Upper lobe of left lung (tissue), 4 donors: ENCODE measurements at regions not wholly inside any gene's neighbourhood (a gene's known extent, or its start where the extent isn't known, plus 50 kb on each side); places are given as distances from the start of the nearest gene placed in this dataset.

Source experiments
- POLR2A ChIP-seq, 4 donors: fragments of 450-650 bp; IDR thresholded peaks; one replicate each; pipeline ENCODE4 v1.5.1; 2016 to 2017; ENCODE audit warnings: antibody characterized with exemption in 4 of 4, mild to moderate bottlenecking in 2 of 4
- POLR2AphosphoS5 ChIP-seq, 2 donors: sonication (generic); formaldehyde crosslinking; IDR thresholded peaks; one replicate each; pipeline ENCODE4 v1.5.1; 2017; ENCODE audit warnings: antibody characterized with exemption in 2 of 2
- TF ChIP-seq, protein P1 (sequence below), 6 experiments: fragments of 450-650 bp in 4 of 6; fragments of 200-600 bp in 2 of 6; sonication (generic) in 2 of 6; IDR thresholded peaks; one replicate each; pipeline ENCODE4 v1.5.1; 2016 to 2019; ENCODE audit warnings: antibody characterized with exemption in 6 of 6

DNA sequence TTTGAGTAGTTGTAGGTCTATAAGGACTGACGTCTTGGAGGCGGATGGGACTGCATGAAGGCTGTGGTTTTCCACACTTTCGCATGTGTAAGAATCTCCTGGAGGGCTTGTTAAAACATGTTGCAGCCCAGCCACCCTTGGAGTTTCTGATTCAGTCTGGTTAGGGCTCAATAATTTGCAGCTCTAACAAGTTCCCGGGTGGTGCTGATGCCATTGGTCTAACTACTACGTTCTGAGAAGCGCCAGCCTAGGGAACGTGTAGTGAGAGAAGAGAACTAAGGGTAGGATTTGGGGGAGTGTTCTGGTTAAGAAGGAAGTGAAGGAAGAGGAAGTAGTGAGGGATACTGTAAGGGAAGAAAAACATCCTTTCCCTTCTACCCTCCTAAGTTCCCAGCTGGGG lies 138.9 kb downstream of the LARP7 start:
- TF ChIP-seq POLR2AphosphoS5 (IDR thresholded peaks at IDR 0.05) (no peak), POLR2A (IDR thresholded peaks at IDR 0.05) (no peak)
- TF ChIP-seq, protein P1, sequence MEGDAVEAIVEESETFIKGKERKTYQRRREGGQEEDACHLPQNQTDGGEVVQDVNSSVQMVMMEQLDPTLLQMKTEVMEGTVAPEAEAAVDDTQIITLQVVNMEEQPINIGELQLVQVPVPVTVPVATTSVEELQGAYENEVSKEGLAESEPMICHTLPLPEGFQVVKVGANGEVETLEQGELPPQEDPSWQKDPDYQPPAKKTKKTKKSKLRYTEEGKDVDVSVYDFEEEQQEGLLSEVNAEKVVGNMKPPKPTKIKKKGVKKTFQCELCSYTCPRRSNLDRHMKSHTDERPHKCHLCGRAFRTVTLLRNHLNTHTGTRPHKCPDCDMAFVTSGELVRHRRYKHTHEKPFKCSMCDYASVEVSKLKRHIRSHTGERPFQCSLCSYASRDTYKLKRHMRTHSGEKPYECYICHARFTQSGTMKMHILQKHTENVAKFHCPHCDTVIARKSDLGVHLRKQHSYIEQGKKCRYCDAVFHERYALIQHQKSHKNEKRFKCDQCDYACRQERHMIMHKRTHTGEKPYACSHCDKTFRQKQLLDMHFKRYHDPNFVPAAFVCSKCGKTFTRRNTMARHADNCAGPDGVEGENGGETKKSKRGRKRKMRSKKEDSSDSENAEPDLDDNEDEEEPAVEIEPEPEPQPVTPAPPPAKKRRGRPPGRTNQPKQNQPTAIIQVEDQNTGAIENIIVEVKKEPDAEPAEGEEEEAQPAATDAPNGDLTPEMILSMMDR (IDR thresholded peaks at IDR 0.05): no peak
